K562 (cell line): ENCODE measurements at regions not wholly inside any gene's neighbourhood (a gene's known extent, or its start where the extent isn't known, plus 50 kb on each side); places are given as distances from the start of the nearest gene placed in this dataset.

Source experiments
- ATAC-seq: fragments of 200-7000 bp; cut with Tn5 transposase; 3 replicates; pipeline ENCODE4 v1.9.1; 2020; ENCODE audit warnings: moderate library complexity
- BruUV-seq: library from RNA; stranded (reverse); fragments of 400-500 nt; replicated peaks from 2 replicates; lab custom pipeline; 2021; lab: Mats Ljungman, UMichigan
- CTCF ChIA-PET: fragments of 300-600 bp; formaldehyde crosslinking; extraction: SDS; loops from one replicate; lab custom pipeline; 2021; ENCODE audit warnings: low intra/inter-chr PET ratio; lab: Yijun Ruan, JAX
- POLR2A ChIA-PET: fragments of 300-600, 350-650 bp; sonication (Branson Sonifier 250); formaldehyde crosslinking; extraction: SDS; loops from one replicate; lab custom pipeline; 2021; ENCODE audit warnings: antibody characterized with exemption, inconsistent platforms; lab: Yijun Ruan, JAX
- DNase-seq, 4 experiments: peaks; one replicate each; pipeline versions ENCODE4 v3.0.0 to v3.0.0-alpha.2; 2011 to 2018; ENCODE audit warnings: low spot score in 3 of 4, mixed read lengths in 3 of 4; ENCODE audit errors: extremely low read depth in 1 of 4
- FAIRE-seq: peaks from 2 replicates; lab custom pipeline; 2011; peaks lifted over from hg19 to GRCh38; lab: Jason Lieb, UNC
- H2AFZ ChIP-seq: 2 replicates; pipeline ENCODE4 v1.6.0; 2011; ENCODE audit warnings: low read depth, low read length, control low read depth, inconsistent platforms
- H3K27ac ChIP-seq: fragments of 200-600 bp; 3 replicates; pipeline ENCODE4 v1.8.0; 2011; ENCODE audit warnings: low read depth, mild to moderate bottlenecking, control low read depth, inconsistent platforms, low read length, moderate library complexity, mixed read lengths; ENCODE audit errors: extremely low read depth
- H3K27me3 ChIP-seq, 2 experiments: fragments of 300-600 bp in 1 of 2; 2 replicates in 1 of 2; 3 replicates in 1 of 2; pipeline versions ENCODE4 v1.6.0 to v1.8.0; 2011; ENCODE audit warnings: inconsistent platforms in 2 of 2, low read length in 2 of 2, mild to moderate bottlenecking in 1 of 2, mixed read lengths in 1 of 2, moderate library complexity in 1 of 2; ENCODE audit not compliant: control insufficient read depth in 2 of 2, insufficient read depth in 2 of 2
- H3K36me3 ChIP-seq: fragments of 300-600 bp; 3 replicates; pipeline ENCODE4 v1.8.0; 2011; ENCODE audit warnings: mild to moderate bottlenecking, low read length, inconsistent platforms; ENCODE audit not compliant: control insufficient read depth, insufficient read depth
- H3K4me1 ChIP-seq, 2 experiments: fragments of 200-600 bp in 1 of 2; replicated peaks in 1 of 2; 2 replicates in 1 of 2; 3 replicates in 1 of 2; pipeline versions ENCODE4 v1.5.1 to v1.8.0; 2011; ENCODE audit warnings: inconsistent platforms in 2 of 2, low read length in 2 of 2, mild to moderate bottlenecking in 1 of 2, mixed read lengths in 1 of 2, moderate library complexity in 1 of 2; ENCODE audit not compliant: control insufficient read depth in 2 of 2, insufficient read depth in 2 of 2
- H3K4me2 ChIP-seq: 2 replicates; pipeline ENCODE4 v1.6.1; 2011; ENCODE audit warnings: low read length, control low read depth, inconsistent platforms, mixed read lengths; ENCODE audit not compliant: insufficient read depth
- H3K4me3 ChIP-seq: fragments of 200-600 bp; sonication (generic), shearing (Covaris generic); 2 replicates; pipeline ENCODE4 v1.5.1; 2016; ENCODE audit warnings: control low read depth, inconsistent platforms
- H3K79me2 ChIP-seq: fragments of 200-600 bp; 3 replicates; pipeline ENCODE4 v1.8.0; 2011; ENCODE audit warnings: low read length, inconsistent platforms; ENCODE audit not compliant: control insufficient read depth, insufficient read depth
- H3K9ac ChIP-seq, 2 experiments: 2 replicates each; pipeline versions ENCODE4 v1.6.0 to v1.6.1; 2011; ENCODE audit warnings: low read depth in 2 of 2, low read length in 2 of 2, control low read depth in 1 of 2, inconsistent platforms in 1 of 2, mild to moderate bottlenecking in 1 of 2, mixed read lengths in 1 of 2; ENCODE audit not compliant: insufficient read depth in 1 of 2
- H3K9me1 ChIP-seq: one replicate; pipeline ENCODE4 v1.6.0; 2011; ENCODE audit warnings: inconsistent platforms, mild to moderate bottlenecking, low read length, moderate library complexity; ENCODE audit not compliant: control insufficient read depth, insufficient read depth
- H3K9me3 ChIP-seq: replicated peaks from 2 replicates; pipeline ENCODE4 v1.5.1; 2011; ENCODE audit warnings: low read depth, low read length, inconsistent platforms; ENCODE audit not compliant: control insufficient read depth, insufficient read depth
- H4K20me1 ChIP-seq: replicated peaks from 2 replicates; pipeline ENCODE4 v1.6.1; 2011; ENCODE audit warnings: low read length, inconsistent platforms, mixed read lengths; ENCODE audit not compliant: control insufficient read depth, insufficient read depth
- AFF4 ChIP-seq: sonication (generic); formaldehyde crosslinking; IDR thresholded peaks from 2 replicates; pipeline ENCODE4 v1.8.0; 2023; ENCODE audit warnings: mild to moderate bottlenecking, missing genetic modification reagents
- CC2D1A ChIP-seq: fragments of 450-650 bp; IDR thresholded peaks from 2 replicates; pipeline ENCODE4 v1.6.1; 2017; ENCODE audit warnings: mild to moderate bottlenecking
- CTCFL ChIP-seq: IDR thresholded peaks from 2 replicates; pipeline ENCODE4 v1.6.1; 2011; ENCODE audit warnings: borderline replicate concordance, low read depth, mild to moderate bottlenecking, moderate library complexity, low read length; ENCODE audit not compliant: insufficient read depth, poor library complexity, severe bottlenecking
- GTF2F1 ChIP-seq: IDR thresholded peaks from 2 replicates; pipeline ENCODE4 v1.6.1; 2011; ENCODE audit warnings: low read depth, low read length, improper control_type of control experiment
- HNRNPLL ChIP-seq: fragments of 200-400 bp; formaldehyde crosslinking; IDR thresholded peaks from 2 replicates; pipeline ENCODE4 v1.6.1; 2017; ENCODE audit warnings: low read length, low read depth, mild to moderate bottlenecking; ENCODE audit not compliant: poor library complexity, severe bottlenecking
- IFI16 ChIP-seq: fragments of 250-450 bp; sonication (Bioruptor Pico); IDR thresholded peaks from 2 replicates; pipeline ENCODE4 v2.1.2; 2022; ENCODE audit warnings: mild to moderate bottlenecking, inconsistent platforms
- NFIX ChIP-seq: fragments of 250-450 bp; sonication (Bioruptor Pico); IDR thresholded peaks from 2 replicates; pipeline ENCODE4 v1.4.0; 2020; ENCODE audit warnings: low read depth, mild to moderate bottlenecking, moderate library complexity
- SMAD2 ChIP-seq: fragments of 150-350 bp; IDR thresholded peaks from 2 replicates; pipeline ENCODE4 v1.6.1; 2014; ENCODE audit warnings: low read depth, mild to moderate bottlenecking, low read length
- SMC3 ChIP-seq: conservative IDR thresholded peaks from 2 replicates; pipeline ENCODE4 v1.6.1; 2011; ENCODE audit warnings: low read depth, low read length, improper control_type of control experiment; ENCODE audit not compliant: insufficient read depth
- SP1 ChIP-seq: sonication (generic); formaldehyde crosslinking; IDR thresholded peaks from 2 replicates; pipeline ENCODE4 v1.8.1; 2022; ENCODE audit warnings: mild to moderate bottlenecking, missing genetic modification reagents
- TBL1XR1 ChIP-seq, 2 experiments: IDR thresholded peaks; 2 replicates each; pipeline ENCODE4 v1.6.1; 2012; ENCODE audit warnings: improper control_type of control experiment in 2 of 2, low read length in 2 of 2, mild to moderate bottlenecking in 1 of 2
- TEAD2 ChIP-seq: fragments of 450-650 bp; IDR thresholded peaks from 2 replicates; pipeline ENCODE4 v1.6.1; 2016; ENCODE audit warnings: missing genetic modification characterization, control low read depth, missing compliant biosample characterization
- ZNF668 ChIP-seq: fragments of 250-450 bp; sonication (Bioruptor Pico); IDR thresholded peaks from 2 replicates; pipeline ENCODE4 v1.8.0; 2022; ENCODE audit warnings: mild to moderate bottlenecking, inconsistent platforms
- WGBS: fragments of 100-300 bp; shearing (Covaris generic); methylation state at CpG from one replicate; pipeline ENCODE4 v1.1.6; 2016; ENCODE audit warnings: low coverage, mixed read lengths; ENCODE audit not compliant: insufficient coverage; ENCODE audit errors: missing lambda C conversion rate; 5-methylcytosine and 5-hydroxymethylcytosine counted together
- in situ Hi-C: fragments of 300-500 bp; cut with MboI; formaldehyde crosslinking; loops from 4 replicates; pipeline ENCODE4 v1.15.0; 2018; ENCODE audit warnings: inconsistent platforms, mixed read lengths
- intact Hi-C: fragments of 100-400 bp; cut with micrococcal nuclease; formaldehyde crosslinking; loops from 2 replicates; pipeline ENCODE4 v1.14.2; 2022

- no peaks in the 10 kb centered on the region for H4K20me1 ChIP-seq
- no peaks in the 10 kb centered on the region for H3K4me1 ChIP-seq
- in situ Hi-C loops, result no loop called here
- intact Hi-C loops, result no loop called here
- H3K9me1 ChIP-seq, result no peaks in the 10 kb centered on the region
- peaks cover 15% of the 10 kb centered on the region in 2 experiments; a peak in 4 of 5 replicates for H3K27me3 ChIP-seq
- TF ChIP-seq NFIX (CRISPR knock-in tag) (no peak), SMC3 (no peak), IFI16 (CRISPR knock-in tag) (no peak), AFF4 (no peak), HNRNPLL (no peak), TEAD2 (tag) (no peak), SP1 (CRISPR knock-in tag) (no peak), CC2D1A (no peak), GTF2F1 (no peak), CTCFL (no peak), TBL1XR1 (IDR thresholded peaks at IDR 0.05; ENCODE audit: low read length in 2 of 2) (no peak), ZNF668 (CRISPR knock-in tag) (no peak), SMAD2 (no peak)
- TF ChIP-seq, all 486 proteins: peak for 0
- no TSS peak for BruUV-seq
- Histone ChIP-seq H3K4me2 (no peak overlapping the region), H3K9ac (no peak overlapping the region), H3K36me3 (no peaks in the 10 kb centered on the region), H2AFZ (no peak overlapping the region), H3K9me3 (0 out of 2 replicates have a peak, but pooled peaks cover 3% of the 10 kb centered on the region), H3K79me2 (no peaks in the 10 kb centered on the region), H3K27ac (no peak overlapping the region), H3K4me3 (no peak overlapping the region)
- CTCF ChIA-PET, result no interaction called here
- no peak for ATAC-seq
- WGBS, result under 1% methylated on average over 7 of the region's 7 CpGs
- POLR2A ChIA-PET, result interaction anchor here (0.6 kb wide), 1 partner anchor 85 kb away, joined by 3 read pairs; no protein-coding TSS in a partner anchor
- no peak for DNase-seq
- no peak for FAIRE-seq
Observed at GRCh38 chr10:78889536-78890063, 179.2 kb upstream of the ZMIZ1 start.
